NCI-H2196 (cell line): ENCODE measurements at regions not wholly inside any gene's neighbourhood (a gene's known extent, or its start where the extent isn't known, plus 50 kb on each side); places are given as distances from the start of the nearest gene placed in this dataset.

Source experiments
- DNase-seq: peaks from one replicate; lab custom pipeline; 2025; ENCODE audit not compliant: unreplicated experiment; lab: John Stamatoyannopoulos, UW

GRCh38 chr20:57794600-57795341 is 85.0 kb upstream of the PMEPA1 start:
- no peak for DNase-seq

- DNase-seq = no peak
Measured at GRCh38 chr20:57794036-57794435, 84.2 kb upstream of the PMEPA1 start.

GRCh38 chr20:57793421-57793820 is 83.6 kb upstream of the PMEPA1 start:
- DNase-seq = no peak

- no peak for DNase-seq
Measured at GRCh38 chr20:57792386-57793080, 82.7 kb upstream of the PMEPA1 start.

- no peak for DNase-seq
Measured at GRCh38 chr20:57791966-57792365, 82.2 kb upstream of the PMEPA1 start.

DNA sequence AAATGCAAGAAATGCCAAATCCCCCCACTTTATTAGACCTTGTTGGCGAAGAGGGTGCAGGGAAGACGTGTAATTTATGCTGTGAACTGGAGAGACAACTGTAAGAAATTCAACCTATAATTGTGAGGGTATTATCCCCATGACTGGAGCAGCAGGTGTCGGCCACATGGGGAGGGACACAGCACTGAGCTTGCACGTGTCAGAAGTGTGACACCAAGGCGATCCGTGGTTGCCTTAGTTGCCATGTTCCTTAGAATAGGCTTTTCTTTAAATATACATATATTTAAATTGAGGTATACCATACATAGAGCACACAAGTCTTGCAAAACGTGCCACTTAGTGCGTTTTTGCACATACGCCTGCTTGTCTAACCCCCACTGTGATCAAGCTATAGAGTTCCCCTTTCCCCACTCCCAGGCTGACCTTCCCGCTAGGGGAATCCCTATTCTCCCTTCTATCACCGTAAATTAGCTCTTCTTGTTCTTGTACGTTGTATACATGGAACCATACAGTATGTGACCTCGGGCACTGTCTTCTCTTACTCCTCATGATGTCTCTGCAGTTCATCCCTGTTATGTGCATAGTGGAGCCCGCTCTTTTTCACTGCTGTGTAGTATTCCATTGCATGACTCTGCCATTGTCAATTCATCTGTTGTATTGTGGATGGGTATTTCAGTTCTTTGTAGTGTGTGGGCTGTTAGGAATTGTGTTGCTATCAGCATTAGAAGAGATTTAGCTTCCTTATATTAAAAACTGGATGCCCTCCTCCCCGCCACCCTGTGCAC is 81.6 kb upstream of the PMEPA1 start:
- DNase-seq = no peak

DNA sequence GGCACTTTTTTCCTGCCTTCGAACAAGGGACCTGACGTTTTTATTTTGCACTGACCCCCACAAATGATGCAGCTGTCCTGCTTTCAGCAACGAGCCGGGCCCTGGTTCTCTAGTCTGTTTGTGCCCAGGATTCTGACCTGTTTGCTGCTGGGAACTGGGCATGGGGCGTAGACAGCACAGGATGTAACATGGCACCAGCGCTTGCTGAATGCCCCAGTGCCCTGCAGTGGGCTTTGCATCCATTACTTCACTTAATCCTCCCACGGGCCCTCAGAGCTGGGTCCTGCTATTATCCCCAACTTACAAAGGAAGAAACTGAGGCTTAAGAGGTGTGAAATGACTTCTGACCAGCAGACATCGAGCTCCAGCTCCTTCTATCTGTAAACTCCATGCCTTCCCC is 80.4 kb upstream of the PMEPA1 start:
- no peak for DNase-seq

DNA sequence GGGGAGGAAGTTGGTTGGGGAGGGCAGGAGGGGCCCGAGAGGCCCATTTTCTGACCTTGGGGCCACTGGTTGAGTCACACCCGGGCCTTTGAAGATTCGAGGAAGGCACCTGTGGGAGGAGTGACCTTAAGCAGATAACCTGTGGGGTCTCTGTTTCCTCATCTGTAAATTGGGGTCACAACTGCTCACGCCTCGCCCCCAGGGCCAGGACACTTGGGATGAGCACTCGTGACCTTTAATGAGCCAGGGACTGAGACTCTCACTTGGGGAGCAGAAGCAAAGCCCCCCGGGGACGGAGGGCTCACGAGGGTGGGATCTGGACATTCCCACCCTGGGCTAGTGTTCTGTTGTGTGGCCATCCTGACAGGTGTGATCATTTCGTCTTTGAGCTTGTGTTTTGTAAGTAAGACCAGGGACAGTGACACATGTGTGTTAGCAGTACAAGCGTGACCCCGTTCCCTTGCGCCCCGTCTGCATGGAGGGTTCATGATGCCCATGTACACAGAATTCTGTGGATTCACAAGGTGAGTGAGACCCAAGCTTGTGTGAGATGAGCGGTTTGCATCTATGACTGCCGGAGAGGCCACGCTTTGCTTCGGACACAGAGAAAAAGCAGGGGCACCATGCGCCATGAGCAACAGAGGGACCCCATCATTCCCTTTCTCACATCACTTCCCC is 79.3 kb upstream of the PMEPA1 start:
- no peak for DNase-seq

DNA sequence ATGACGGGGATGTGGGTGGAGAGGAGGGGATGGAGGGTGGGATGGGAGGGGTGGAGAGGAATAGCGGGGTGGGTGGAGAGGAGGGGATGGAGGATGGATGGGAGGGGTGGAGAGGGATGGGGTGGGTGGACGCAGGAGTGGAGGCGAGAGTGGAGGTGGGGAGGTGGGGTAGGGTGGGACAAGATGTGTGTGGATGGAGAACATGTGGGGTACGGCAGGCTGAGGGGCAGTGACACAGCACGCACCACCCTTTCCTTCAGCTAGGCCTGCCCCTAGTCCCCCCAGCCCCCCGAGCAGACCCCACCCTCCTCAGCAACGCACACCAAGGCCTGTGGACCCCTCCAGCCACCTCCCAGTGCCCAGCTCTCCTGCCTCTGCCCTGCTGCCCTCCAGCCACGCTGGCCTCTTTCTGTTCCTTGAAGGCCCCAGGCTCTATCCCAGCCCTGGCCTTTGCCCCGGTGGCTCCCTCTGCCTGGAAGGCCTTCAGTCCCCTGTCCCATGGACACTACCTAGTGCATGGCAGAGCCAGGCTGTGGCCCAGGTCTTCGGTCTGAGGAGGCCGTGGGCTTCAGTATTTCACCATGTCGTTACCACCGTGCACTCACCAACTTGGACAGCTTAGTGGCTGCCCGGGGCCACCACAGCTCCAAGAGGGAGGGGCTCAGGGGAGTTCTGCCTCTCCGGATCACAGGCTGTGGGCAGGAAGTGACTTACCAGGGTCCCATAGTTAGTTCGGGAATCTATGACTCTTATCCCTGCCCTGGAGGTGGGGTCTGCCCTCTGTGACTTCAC is 78.4 kb upstream of the PMEPA1 start:
- no peak for DNase-seq

- no peak for DNase-seq
Measured at GRCh38 chr20:57787151-57787989, 77.6 kb upstream of the PMEPA1 start.

GRCh38 chr20:57786304-57786932 is 76.6 kb upstream of the PMEPA1 start:
- DNase-seq = no peak

DNA sequence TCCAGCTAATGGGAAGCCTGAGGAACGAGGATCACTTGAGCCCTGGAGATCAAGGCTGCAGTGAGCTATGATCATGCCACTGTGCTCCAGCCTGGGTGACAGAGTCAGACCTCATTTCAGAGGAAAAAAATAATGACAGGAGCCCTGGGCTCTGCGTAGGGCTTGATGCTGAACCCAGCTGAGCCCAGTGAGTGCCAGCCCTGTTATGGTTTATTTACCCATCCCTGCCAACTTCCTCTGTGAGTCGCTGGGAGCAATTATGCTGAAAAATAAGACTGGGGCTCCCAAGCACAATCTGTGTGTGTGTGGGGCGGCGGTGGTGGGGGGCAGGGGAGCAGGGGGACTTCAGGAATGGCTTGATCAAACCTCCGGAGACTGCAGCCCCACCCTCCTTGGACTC is 75.9 kb upstream of the PMEPA1 start:
- no peak for DNase-seq

GRCh38 chr20:57785061-57785460 is 75.2 kb upstream of the PMEPA1 start:
- no peak for DNase-seq

GRCh38 chr20:57783956-57784837 is 74.4 kb upstream of the PMEPA1 start:
- no peak for DNase-seq

GRCh38 chr20:57783196-57783595 is 73.4 kb upstream of the PMEPA1 start:
- DNase-seq = no peak

- DNase-seq = no peak
Measured at GRCh38 chr20:57782631-57783041, 72.8 kb upstream of the PMEPA1 start.

GRCh38 chr20:57781901-57782300 is 72.1 kb upstream of the PMEPA1 start:
- DNase-seq = no peak

- DNase-seq = no peak
Measured at GRCh38 chr20:57780906-57781305, 71.1 kb upstream of the PMEPA1 start.
